Stimulated activated CD8-positive, alpha-beta memory T cell treated with anti-CD3 and anti-CD28 coated beads, Interleukin-15, amount 100 ng/mL, for 48 hours (primary cell): ENCODE measurements at regions not wholly inside any gene's neighbourhood (a gene's known extent, or its start where the extent isn't known, plus 50 kb on each side); places are given as distances from the start of the nearest gene placed in this dataset.
"Not testable (repeated sequence)": the region's sequence is repeated elsewhere in the genome, so short reads cannot be mapped to it uniquely, and the experiment has no call there.

Experiments used
- DNase-seq, 2 donors: peaks; one replicate each; pipeline ENCODE4 v3.0.0-alpha.2; 2020; ENCODE audit warnings: low read depth in 2 of 2

- no peak for DNase-seq
Measured at GRCh38 chr6:56806368-56806767, 148.5 kb upstream of the BEND6 start.

GRCh38 chr6:56804996-56805395 is 149.9 kb upstream of the BEND6 start:
- DNase-seq, result no peak

GRCh38 chr6:56803594-56803993 is 151.3 kb upstream of the BEND6 start:
- DNase-seq, result no peak

GRCh38 chr6:56802584-56802983 is 152.3 kb upstream of the BEND6 start:
- no peak for DNase-seq

GRCh38 chr6:56799989-56800388 is 154.9 kb upstream of the BEND6 start:
- DNase-seq, result no peak

GRCh38 chr6:56798163-56798562 is 155.5 kb upstream of the DST start:
- no peak for DNase-seq

GRCh38 chr6:56796196-56796532 is 153.5 kb upstream of the DST start:
- no peak for DNase-seq

GRCh38 chr6:56795466-56796195 is 152.9 kb upstream of the DST start:
- DNase-seq, result no peak

GRCh38 chr6:56794421-56794820 is 151.7 kb upstream of the DST start:
- no peak for DNase-seq

- no peak for DNase-seq
Measured at GRCh38 chr6:56793938-56794337, 151.2 kb upstream of the DST start.

- DNase-seq, result no peak
Measured at GRCh38 chr6:56790414-56790813, 147.7 kb upstream of the DST start.

GRCh38 chr6:56789879-56790278 is 147.2 kb upstream of the DST start:
- DNase-seq, result no peak

GRCh38 chr6:56789342-56789741 is 146.7 kb upstream of the DST start:
- no peak for DNase-seq

GRCh38 chr6:56787209-56787608 is 144.5 kb upstream of the DST start:
- DNase-seq, result no peak

GRCh38 chr6:56786256-56786655 is 143.6 kb upstream of the DST start:
- no peak for DNase-seq

GRCh38 chr6:56785536-56785935 is 142.8 kb upstream of the DST start:
- DNase-seq, result not testable (repeated sequence)

- DNase-seq, result not testable (repeated sequence)
Measured at GRCh38 chr6:56780109-56780508, 137.4 kb upstream of the DST start.

- not testable (repeated sequence) for DNase-seq
Measured at GRCh38 chr6:56778503-56778902, 135.8 kb upstream of the DST start.

- DNase-seq, result no peak
Measured at GRCh38 chr6:56775498-56776166, 132.9 kb upstream of the DST start.

GRCh38 chr6:56772737-56773184 is 130.1 kb upstream of the DST start:
- no peak for DNase-seq

GRCh38 chr6:56771929-56772607 is 129.4 kb upstream of the DST start:
- no peak for DNase-seq

GRCh38 chr6:56771189-56771588 is 128.5 kb upstream of the DST start:
- DNase-seq, result no peak

- DNase-seq, result no peak
Measured at GRCh38 chr6:56770011-56770520, 127.4 kb upstream of the DST start.
